ENCODE measurements at regions not wholly inside any gene's neighbourhood (a gene's known extent, or its start where the extent isn't known, plus 50 kb on each side); places are given as distances from the start of the nearest gene placed in this dataset.

- TF ChIP-seq EZH2 (IDR thresholded peaks at IDR 0.05) = no peak
- TF ChIP-seq FOXP2 (optimal IDR thresholded peaks at IDR 0.05; ENCODE audit: control extremely low read depth, extremely low read length, insufficient read depth) = no peak
These were observed 197.7 kb downstream of the SLITRK6 start for GRCh38 chr13:85601526-85601925.
